Hepatocyte (in vitro differentiated cells): ENCODE measurements at regions not wholly inside any gene's neighbourhood (a gene's known extent, or its start where the extent isn't known, plus 50 kb on each side); places are given as distances from the start of the nearest gene placed in this dataset.
A peak's percentile ranks its signal among the peaks of the same experiment; 100 is the strongest.

ENCODE experiments used
- DNase-seq: peaks from one replicate; pipeline ENCODE4 v3.0.0-alpha.2; 2016; ENCODE audit warnings: low spot score
- H2AFZ ChIP-seq: fragments of 200-600 bp; sonication (generic); 2 replicates; pipeline ENCODE4 v1.6.0; 2016; ENCODE audit warnings: antibody characterized with exemption, mild to moderate bottlenecking
- H3K27ac ChIP-seq: fragments of 200-600 bp; sonication (generic); 2 replicates; pipeline ENCODE4 v1.5.1; 2016; ENCODE audit warnings: mild to moderate bottlenecking
- H3K27me3 ChIP-seq: fragments of 200-600 bp; sonication (generic); 2 replicates; pipeline ENCODE4 v1.6.1; 2016
- H3K36me3 ChIP-seq: fragments of 200-600 bp; sonication (generic); replicated peaks from 2 replicates; pipeline ENCODE4 v1.5.1; 2016; ENCODE audit warnings: low read depth; ENCODE audit not compliant: insufficient read depth
- H3K4me1 ChIP-seq: fragments of 200-600 bp; sonication (generic); 2 replicates; pipeline ENCODE4 v1.5.1; 2016; ENCODE audit warnings: mild to moderate bottlenecking, moderate library complexity; ENCODE audit not compliant: insufficient read depth
- H3K4me2 ChIP-seq: fragments of 200-600 bp; sonication (generic); 2 replicates; pipeline ENCODE4 v1.6.0; 2016
- H3K4me3 ChIP-seq: fragments of 200-600 bp; sonication (generic); 2 replicates; pipeline ENCODE4 v1.5.1; 2016; ENCODE audit warnings: mild to moderate bottlenecking
- H3K79me2 ChIP-seq: fragments of 200-600 bp; sonication (generic); 2 replicates; pipeline ENCODE4 v1.6.0; 2017; ENCODE audit warnings: mild to moderate bottlenecking
- H3K9me2 ChIP-seq: fragments of 200-600 bp; sonication (generic); replicated peaks from 2 replicates; pipeline ENCODE4 v1.6.0; 2017; ENCODE audit warnings: mild to moderate bottlenecking; ENCODE audit not compliant: insufficient read depth
- H3K9me3 ChIP-seq: fragments of 200-600 bp; sonication (generic); 2 replicates; pipeline ENCODE4 v1.5.1; 2016; ENCODE audit warnings: low read depth, mild to moderate bottlenecking
- H4K20me1 ChIP-seq: fragments of 200-600 bp; sonication (generic); 2 replicates; pipeline ENCODE4 v1.6.0; 2016; ENCODE audit warnings: mild to moderate bottlenecking; ENCODE audit not compliant: insufficient read depth, poor library complexity, severe bottlenecking
- EZH2 ChIP-seq: fragments of 200-600 bp; sonication (generic); IDR thresholded peaks from 2 replicates; pipeline ENCODE4 v1.6.1; 2016; ENCODE audit warnings: antibody characterized with exemption, mild to moderate bottlenecking, borderline replicate concordance
- EZH2phosphoT487 ChIP-seq: fragments of 200-600 bp; sonication (generic); IDR thresholded peaks from one replicate; pipeline ENCODE4 v1.6.1; 2018; ENCODE audit warnings: antibody characterized with exemption, mild to moderate bottlenecking, low read depth, moderate library complexity; ENCODE audit not compliant: unreplicated experiment, severe bottlenecking
- WGBS: methylation state at CpG from one replicate; pipeline ENCODE4 v1.1.6; 2016; ENCODE audit warnings: low lambda C conversion rate; ENCODE audit errors: missing lambda C conversion rate; 5-methylcytosine and 5-hydroxymethylcytosine counted together
- TF ChIP-seq, protein P1 (sequence below): fragments of 200-600 bp; sonication (generic); IDR thresholded peaks from 2 replicates; pipeline ENCODE4 v1.5.1; 2016; ENCODE audit warnings: antibody characterized with exemption, mild to moderate bottlenecking; ENCODE audit not compliant: poor library complexity

GRCh38 chr9:129402931-129403778, 217.7 kb downstream of the C9orf50 start:
- H3K36me3 ChIP-seq, result no peaks in the 10 kb centered on the region
- H3K79me2 ChIP-seq, result no peaks in the 10 kb centered on the region
- DNase-seq, result no peak
- peak overlapping the region; percentile 64 for H3K27ac ChIP-seq
- H3K4me2 ChIP-seq, result no peak overlapping the region
- no peaks in the 10 kb centered on the region for H3K9me2 ChIP-seq
- no peaks in the 10 kb centered on the region for H3K27me3 ChIP-seq
- H2AFZ ChIP-seq, result no peak overlapping the region
- peaks cover 48% of the 10 kb centered on the region for H3K4me1 ChIP-seq
- no peak for TF ChIP-seq EZH2
- TF ChIP-seq, protein P1, sequence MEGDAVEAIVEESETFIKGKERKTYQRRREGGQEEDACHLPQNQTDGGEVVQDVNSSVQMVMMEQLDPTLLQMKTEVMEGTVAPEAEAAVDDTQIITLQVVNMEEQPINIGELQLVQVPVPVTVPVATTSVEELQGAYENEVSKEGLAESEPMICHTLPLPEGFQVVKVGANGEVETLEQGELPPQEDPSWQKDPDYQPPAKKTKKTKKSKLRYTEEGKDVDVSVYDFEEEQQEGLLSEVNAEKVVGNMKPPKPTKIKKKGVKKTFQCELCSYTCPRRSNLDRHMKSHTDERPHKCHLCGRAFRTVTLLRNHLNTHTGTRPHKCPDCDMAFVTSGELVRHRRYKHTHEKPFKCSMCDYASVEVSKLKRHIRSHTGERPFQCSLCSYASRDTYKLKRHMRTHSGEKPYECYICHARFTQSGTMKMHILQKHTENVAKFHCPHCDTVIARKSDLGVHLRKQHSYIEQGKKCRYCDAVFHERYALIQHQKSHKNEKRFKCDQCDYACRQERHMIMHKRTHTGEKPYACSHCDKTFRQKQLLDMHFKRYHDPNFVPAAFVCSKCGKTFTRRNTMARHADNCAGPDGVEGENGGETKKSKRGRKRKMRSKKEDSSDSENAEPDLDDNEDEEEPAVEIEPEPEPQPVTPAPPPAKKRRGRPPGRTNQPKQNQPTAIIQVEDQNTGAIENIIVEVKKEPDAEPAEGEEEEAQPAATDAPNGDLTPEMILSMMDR, result no peak
- no peak for TF ChIP-seq EZH2phosphoT487
- 88% methylated on average over 16 of the region's 16 CpGs for whole genome bisulfite sequencing
- no peak overlapping the region for H3K4me3 ChIP-seq
- no peaks in the 10 kb centered on the region for H3K9me3 ChIP-seq
- no peaks in the 10 kb centered on the region for H4K20me1 ChIP-seq

DNA sequence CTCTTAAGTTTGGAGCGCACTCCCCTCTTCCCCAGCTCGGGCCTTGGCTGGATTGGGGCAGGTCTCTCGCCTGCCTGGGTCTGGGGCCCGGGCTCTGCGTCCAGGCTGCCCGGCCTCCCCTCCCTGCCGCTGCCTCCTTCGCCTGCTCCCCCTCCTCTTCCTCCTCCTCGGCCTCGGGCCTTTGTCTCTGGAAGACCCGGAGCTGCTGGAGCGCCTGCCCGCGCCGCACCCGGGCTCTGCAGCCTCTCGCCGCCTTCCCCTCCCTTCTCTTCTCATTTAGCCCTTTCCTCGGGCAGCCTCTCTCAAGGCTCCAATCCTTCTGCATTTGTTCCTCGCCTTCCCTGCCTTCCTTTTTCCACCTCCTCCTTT, 218.5 kb downstream of the C9orf50 start:
- Histone ChIP-seq H3K79me2 (no peaks in the 10 kb centered on the region), H3K27me3 (no peaks in the 10 kb centered on the region), H3K4me2 (peak overlapping the region; percentile 58), H3K36me3 (no peaks in the 10 kb centered on the region), H3K4me1 (peaks cover 42% of the 10 kb centered on the region), H3K27ac (peak overlapping the region; percentile 64), H2AFZ (no peak overlapping the region), H3K9me3 (no peaks in the 10 kb centered on the region), H3K9me2 (no peaks in the 10 kb centered on the region), H3K4me3 (no peak overlapping the region), H4K20me1 (no peaks in the 10 kb centered on the region)
- TF ChIP-seq EZH2, result no peak
- TF ChIP-seq, protein P1, result no peak
- TF ChIP-seq EZH2phosphoT487, result no peak
- no peak for DNase-seq
- WGBS, result 29% methylated on average over 12 of the region's 20 CpGs

GRCh38 chr9:129401623-129402370, 219.1 kb downstream of the C9orf50 start:
- no peak for DNase-seq
- Histone ChIP-seq H3K9me3 (no peaks in the 10 kb centered on the region), H3K9me2 (no peaks in the 10 kb centered on the region), H3K36me3 (no peaks in the 10 kb centered on the region), H3K4me3 (no peak overlapping the region), H2AFZ (no peak overlapping the region), H4K20me1 (no peaks in the 10 kb centered on the region), H3K27me3 (no peaks in the 10 kb centered on the region), H3K27ac (peak overlapping the region; percentile 64), H3K79me2 (no peaks in the 10 kb centered on the region), H3K4me1 (peaks cover 42% of the 10 kb centered on the region), H3K4me2 (peak overlapping the region; percentile 58)
- TF ChIP-seq, protein P1, result no peak
- TF ChIP-seq EZH2phosphoT487, result no peak
- TF ChIP-seq EZH2, result no peak
- 51% methylated on average over 5 of the region's 6 CpGs for WGBS
